Panc1 (cell line): ENCODE measurements at regions not wholly inside any gene's neighbourhood (a gene's known extent, or its start where the extent isn't known, plus 50 kb on each side); places are given as distances from the start of the nearest gene placed in this dataset.

ENCODE experiments used
- POLR2AphosphoS5 ChIP-seq: IDR thresholded peaks from 2 replicates; pipeline ENCODE4 v1.6.1; 2012; ENCODE audit warnings: mild to moderate bottlenecking, low read depth, low read length, moderate library complexity
- REST ChIP-seq, 2 experiments: IDR thresholded peaks; 2 replicates each; pipeline ENCODE4 v1.6.1; 2011 to 2012; ENCODE audit warnings: low read depth in 2 of 2, control low read depth in 1 of 2, low read length in 1 of 2, mild to moderate bottlenecking in 1 of 2, moderate library complexity in 1 of 2; ENCODE audit not compliant: insufficient read depth in 1 of 2
- SIN3A ChIP-seq: IDR thresholded peaks from 2 replicates; pipeline ENCODE4 v1.6.1; 2012; ENCODE audit warnings: low read depth, mild to moderate bottlenecking, low read length, moderate library complexity, borderline replicate concordance; ENCODE audit not compliant: insufficient read depth
- TF ChIP-seq, protein P1 (sequence below): fragments of 450-650 bp; IDR thresholded peaks from 2 replicates; pipeline ENCODE4 v1.5.1; 2017; ENCODE audit warnings: mild to moderate bottlenecking

DNA sequence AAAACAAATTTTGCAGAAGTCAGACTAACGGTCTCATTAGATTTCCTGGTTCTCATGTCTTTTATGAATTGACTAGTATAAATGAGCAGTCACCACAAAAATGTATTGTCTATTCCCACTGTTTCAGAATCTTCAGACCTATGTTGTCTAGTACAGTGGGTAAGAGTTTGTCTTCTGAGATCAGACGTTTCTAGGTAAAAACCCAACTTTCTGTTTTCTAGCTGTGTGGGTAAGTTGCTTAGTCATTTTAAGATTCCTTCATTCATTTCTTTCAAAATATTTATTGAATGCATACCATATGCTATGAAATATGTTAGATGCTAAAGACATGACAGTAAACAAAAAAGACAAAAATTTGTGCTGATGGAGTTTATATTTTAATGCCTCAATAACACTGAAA, 156.3 kb downstream of the POLR1F start:
- TF ChIP-seq POLR2AphosphoS5 (no peak), REST (IDR thresholded peaks at IDR 0.05; ENCODE audit: insufficient read depth in 1 of 2, low read depth in 2 of 2, low read length in 1 of 2) (no peak), SIN3A (no peak)
- TF ChIP-seq, protein P1, sequence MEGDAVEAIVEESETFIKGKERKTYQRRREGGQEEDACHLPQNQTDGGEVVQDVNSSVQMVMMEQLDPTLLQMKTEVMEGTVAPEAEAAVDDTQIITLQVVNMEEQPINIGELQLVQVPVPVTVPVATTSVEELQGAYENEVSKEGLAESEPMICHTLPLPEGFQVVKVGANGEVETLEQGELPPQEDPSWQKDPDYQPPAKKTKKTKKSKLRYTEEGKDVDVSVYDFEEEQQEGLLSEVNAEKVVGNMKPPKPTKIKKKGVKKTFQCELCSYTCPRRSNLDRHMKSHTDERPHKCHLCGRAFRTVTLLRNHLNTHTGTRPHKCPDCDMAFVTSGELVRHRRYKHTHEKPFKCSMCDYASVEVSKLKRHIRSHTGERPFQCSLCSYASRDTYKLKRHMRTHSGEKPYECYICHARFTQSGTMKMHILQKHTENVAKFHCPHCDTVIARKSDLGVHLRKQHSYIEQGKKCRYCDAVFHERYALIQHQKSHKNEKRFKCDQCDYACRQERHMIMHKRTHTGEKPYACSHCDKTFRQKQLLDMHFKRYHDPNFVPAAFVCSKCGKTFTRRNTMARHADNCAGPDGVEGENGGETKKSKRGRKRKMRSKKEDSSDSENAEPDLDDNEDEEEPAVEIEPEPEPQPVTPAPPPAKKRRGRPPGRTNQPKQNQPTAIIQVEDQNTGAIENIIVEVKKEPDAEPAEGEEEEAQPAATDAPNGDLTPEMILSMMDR = no peak
